Fibroblast of pulmonary artery (primary cell): ENCODE measurements at regions not wholly inside any gene's neighbourhood (a gene's known extent, or its start where the extent isn't known, plus 50 kb on each side); places are given as distances from the start of the nearest gene placed in this dataset.
A peak's percentile ranks its signal among the peaks of the same experiment; 100 is the strongest.
"Not testable (repeated sequence)": the region's sequence is repeated elsewhere in the genome, so short reads cannot be mapped to it uniquely, and the experiment has no call there.

Experiments used
- DNase-seq: peaks from one replicate; pipeline ENCODE4 v3.0.0-alpha.2; 2010; ENCODE audit warnings: low read depth
- H3K4me3 ChIP-seq: replicated peaks from 2 replicates; pipeline ENCODE4 v1.5.1; 2011; ENCODE audit warnings: low read depth, mild to moderate bottlenecking, control low read depth, low read length, moderate library complexity
- TF ChIP-seq, protein P1 (sequence below): IDR thresholded peaks from 2 replicates; pipeline ENCODE4 v1.5.1; 2011; ENCODE audit warnings: mild to moderate bottlenecking, control low read depth, low read length, inconsistent platforms; ENCODE audit errors: missing control alignments

GRCh38 chr4:26241179-26241578, 79.6 kb upstream of the RBPJ start:
- DNase-seq: no peak
- H3K4me3 ChIP-seq: no peak overlapping the region
- TF ChIP-seq, protein P1, sequence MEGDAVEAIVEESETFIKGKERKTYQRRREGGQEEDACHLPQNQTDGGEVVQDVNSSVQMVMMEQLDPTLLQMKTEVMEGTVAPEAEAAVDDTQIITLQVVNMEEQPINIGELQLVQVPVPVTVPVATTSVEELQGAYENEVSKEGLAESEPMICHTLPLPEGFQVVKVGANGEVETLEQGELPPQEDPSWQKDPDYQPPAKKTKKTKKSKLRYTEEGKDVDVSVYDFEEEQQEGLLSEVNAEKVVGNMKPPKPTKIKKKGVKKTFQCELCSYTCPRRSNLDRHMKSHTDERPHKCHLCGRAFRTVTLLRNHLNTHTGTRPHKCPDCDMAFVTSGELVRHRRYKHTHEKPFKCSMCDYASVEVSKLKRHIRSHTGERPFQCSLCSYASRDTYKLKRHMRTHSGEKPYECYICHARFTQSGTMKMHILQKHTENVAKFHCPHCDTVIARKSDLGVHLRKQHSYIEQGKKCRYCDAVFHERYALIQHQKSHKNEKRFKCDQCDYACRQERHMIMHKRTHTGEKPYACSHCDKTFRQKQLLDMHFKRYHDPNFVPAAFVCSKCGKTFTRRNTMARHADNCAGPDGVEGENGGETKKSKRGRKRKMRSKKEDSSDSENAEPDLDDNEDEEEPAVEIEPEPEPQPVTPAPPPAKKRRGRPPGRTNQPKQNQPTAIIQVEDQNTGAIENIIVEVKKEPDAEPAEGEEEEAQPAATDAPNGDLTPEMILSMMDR: no peak

- peak; percentile 10 for DNase-seq
- H3K4me3 ChIP-seq: no peak overlapping the region
- TF ChIP-seq, protein P1: no peak
Observed at GRCh38 chr4:26242451-26242850, 78.4 kb upstream of the RBPJ start.

GRCh38 chr4:26244138-26244537, 76.7 kb upstream of the RBPJ start:
- not testable (repeated sequence) for H3K4me3 ChIP-seq, DNase-seq

- DNase-seq: peak; percentile 80
- no peak overlapping the region for H3K4me3 ChIP-seq
- TF ChIP-seq, protein P1: no peak
Observed at GRCh38 chr4:26248647-26249046, 72.2 kb upstream of the RBPJ start.

DNA sequence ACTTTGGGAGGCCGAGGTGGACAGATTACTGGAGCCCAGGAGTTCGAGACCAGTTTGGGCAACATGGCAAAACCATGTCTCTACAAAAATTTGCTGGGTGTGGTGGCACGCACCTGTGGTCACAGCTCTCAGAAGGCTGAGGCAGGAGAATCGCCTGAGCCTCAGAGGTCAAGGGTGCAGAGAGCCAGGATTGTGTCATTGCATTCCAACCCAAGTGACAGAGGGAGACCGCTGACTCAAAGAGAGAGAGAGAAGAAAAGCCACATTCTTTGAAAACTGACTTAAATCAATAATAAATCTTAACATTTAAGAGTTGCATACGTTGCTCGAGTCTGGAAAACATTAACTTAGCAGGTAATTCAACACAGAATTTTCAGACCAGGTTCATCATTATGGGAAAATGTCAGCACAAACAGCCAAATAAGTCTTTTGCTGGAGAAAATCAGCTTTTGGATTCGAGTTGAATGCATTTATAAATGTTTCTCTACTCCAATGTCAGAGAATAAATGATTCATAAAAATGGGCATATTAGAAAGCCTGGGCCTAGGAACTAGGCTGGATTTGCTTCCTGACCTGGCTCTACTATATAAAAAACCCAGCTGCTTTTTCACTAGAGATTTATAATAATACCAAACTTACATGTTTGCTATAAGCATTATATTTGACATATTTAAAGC, 68.3 kb upstream of the RBPJ start:
- no peak for DNase-seq
- TF ChIP-seq, protein P1: no peak
- H3K4me3 ChIP-seq: no peak overlapping the region

GRCh38 chr4:26253968-26254367, 66.8 kb upstream of the RBPJ start:
- DNase-seq: no peak
- TF ChIP-seq, protein P1: no peak
- no peak overlapping the region for H3K4me3 ChIP-seq

DNA sequence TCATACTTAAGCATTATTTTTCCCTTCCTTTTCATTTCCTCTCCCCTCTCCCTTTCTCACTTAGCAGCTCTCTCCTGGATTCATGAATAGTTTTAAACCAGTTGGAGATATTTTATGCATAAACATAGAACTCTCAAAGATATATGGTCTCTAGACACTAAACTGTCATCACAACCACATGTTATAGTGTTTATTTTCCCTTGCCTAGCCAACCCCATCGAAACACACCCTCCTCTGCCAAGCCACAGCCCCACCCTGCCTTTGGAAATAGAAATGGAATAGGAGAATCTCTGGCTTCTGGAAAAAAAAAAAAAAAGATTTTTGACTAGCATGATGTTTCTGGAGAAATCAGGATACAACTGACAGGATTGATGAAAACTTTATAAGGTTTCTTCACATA, 64.8 kb upstream of the RBPJ start:
- no peak for DNase-seq
- TF ChIP-seq, protein P1: no peak
- no peak overlapping the region for H3K4me3 ChIP-seq

DNA sequence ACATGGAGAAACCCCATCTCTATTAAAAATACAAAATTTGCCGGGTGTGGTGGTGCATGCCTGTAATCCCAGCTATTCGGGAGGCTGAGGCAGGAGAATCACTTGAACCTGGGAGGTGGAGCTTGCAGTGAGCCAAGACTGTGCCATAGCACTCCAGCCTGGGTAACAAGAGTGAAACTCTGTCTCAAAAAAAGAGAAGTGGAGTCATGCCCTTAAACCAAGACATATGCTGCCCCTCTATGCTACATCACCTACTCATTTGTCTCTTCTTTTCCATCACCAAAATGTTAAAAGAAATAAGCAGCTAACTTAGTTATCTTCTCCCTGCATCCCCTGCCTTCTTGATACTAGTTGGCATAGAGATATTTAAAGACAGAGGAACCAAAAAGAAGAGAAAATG, 63.4 kb upstream of the RBPJ start:
- DNase-seq, H3K4me3 ChIP-seq: not testable (repeated sequence)
